Vagina (tissue), 2 donors: ENCODE measurements at regions not wholly inside any gene's neighbourhood (a gene's known extent, or its start where the extent isn't known, plus 50 kb on each side); places are given as distances from the start of the nearest gene placed in this dataset.

ENCODE experiments used
- CTCF ChIP-seq, 3 experiments: fragments of 450-650 bp in 2 of 3; fragments of 200-600 bp in 1 of 3; sonication (generic) in 1 of 3; IDR thresholded peaks; one replicate each; pipeline ENCODE4 v1.5.1; 2017 to 2019; ENCODE audit warnings: antibody characterized with exemption in 3 of 3, mild to moderate bottlenecking in 2 of 3, moderate library complexity in 2 of 3
- POLR2A ChIP-seq, 2 donors: fragments of 450-650 bp; IDR thresholded peaks; one replicate each; pipeline ENCODE4 v1.6.1; 2017; ENCODE audit warnings: antibody characterized with exemption in 2 of 2, mild to moderate bottlenecking in 2 of 2, moderate library complexity in 2 of 2
- POLR2AphosphoS5 ChIP-seq, 2 donors: sonication (generic); formaldehyde crosslinking; IDR thresholded peaks; one replicate each; pipeline ENCODE4 v1.9.0; 2017; ENCODE audit warnings: antibody characterized with exemption in 2 of 2, mild to moderate bottlenecking in 2 of 2, low read depth in 1 of 2; ENCODE audit not compliant: insufficient read depth in 1 of 2

- TF ChIP-seq CTCF (IDR thresholded peaks at IDR 0.05) (no peak), POLR2AphosphoS5 (IDR thresholded peaks at IDR 0.05; ENCODE audit: insufficient read depth in 1 of 2, low read depth in 1 of 2) (no peak), POLR2A (IDR thresholded peaks at IDR 0.05) (no peak)
Observed at GRCh38 chr12:58358369-58358768, 417.0 kb downstream of the ATP23 start.
